T-helper 1 cell (primary cell): ENCODE measurements at regions not wholly inside any gene's neighbourhood (a gene's known extent, or its start where the extent isn't known, plus 50 kb on each side); places are given as distances from the start of the nearest gene placed in this dataset.
A peak's percentile ranks its signal among the peaks of the same experiment; 100 is the strongest.
"Not testable (repeated sequence)": the region's sequence is repeated elsewhere in the genome, so short reads cannot be mapped to it uniquely, and the experiment has no call there.

ENCODE experiments used
- DNase-seq, 5 donors: peaks; one replicate each; pipeline ENCODE4 v3.0.0-alpha.2; 2012 to 2020

DNA sequence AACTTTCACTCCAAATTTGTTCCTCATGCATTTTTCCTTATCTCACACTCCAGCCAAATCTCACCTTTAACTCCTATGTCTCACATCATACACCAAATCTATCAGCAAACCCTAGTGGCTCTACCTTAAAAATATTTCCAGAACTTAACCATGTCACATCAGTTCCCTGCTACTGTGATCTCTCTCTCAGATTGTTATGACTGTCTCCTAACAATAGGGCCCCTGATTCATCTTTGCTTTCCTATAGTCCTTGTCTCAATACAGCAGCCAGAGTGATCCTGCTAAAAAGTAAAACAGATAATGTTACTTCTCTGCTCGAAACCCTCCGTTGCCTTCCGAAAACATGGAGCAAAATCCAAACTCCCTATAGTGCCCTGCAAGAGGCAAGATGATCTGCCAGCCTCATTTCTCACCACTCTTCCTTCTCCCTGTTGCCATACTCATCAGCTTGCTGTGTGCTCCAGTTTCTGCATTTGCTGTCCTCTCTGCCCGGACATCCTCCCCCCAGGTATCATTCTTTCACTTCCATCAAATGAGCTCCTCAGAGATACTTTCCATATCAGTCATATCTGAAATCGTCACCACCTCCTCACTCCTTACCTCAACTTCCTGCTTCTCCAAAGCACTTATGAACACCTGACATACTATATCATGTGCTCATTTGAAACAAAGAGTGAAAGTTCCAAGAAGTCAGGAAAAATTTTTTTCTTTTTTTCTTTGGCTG is 293.4 kb upstream of the NR3C2 start:
- DNase-seq, result peak in 1 of 5 donors; percentile 38

DNA sequence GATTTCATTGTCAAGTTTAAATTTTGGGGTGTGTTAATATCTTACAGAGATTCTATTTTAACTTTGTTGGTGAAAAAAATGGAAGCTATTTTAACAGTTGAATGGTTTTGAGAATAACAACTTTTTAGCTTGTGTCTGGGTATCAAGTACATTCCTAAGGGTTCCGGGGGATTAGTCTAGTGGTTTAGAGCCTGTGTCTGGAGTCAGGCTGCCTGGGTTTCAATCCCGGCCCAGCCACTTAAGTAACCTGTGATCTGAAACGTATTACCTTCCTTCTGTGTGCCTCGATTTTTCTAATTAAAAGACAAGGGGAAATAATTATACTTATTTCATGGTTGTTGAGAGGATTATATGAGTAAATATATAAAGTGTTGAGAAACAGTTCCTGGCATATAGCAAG is 288.6 kb upstream of the NR3C2 start:
- no peak for DNase-seq

DNA sequence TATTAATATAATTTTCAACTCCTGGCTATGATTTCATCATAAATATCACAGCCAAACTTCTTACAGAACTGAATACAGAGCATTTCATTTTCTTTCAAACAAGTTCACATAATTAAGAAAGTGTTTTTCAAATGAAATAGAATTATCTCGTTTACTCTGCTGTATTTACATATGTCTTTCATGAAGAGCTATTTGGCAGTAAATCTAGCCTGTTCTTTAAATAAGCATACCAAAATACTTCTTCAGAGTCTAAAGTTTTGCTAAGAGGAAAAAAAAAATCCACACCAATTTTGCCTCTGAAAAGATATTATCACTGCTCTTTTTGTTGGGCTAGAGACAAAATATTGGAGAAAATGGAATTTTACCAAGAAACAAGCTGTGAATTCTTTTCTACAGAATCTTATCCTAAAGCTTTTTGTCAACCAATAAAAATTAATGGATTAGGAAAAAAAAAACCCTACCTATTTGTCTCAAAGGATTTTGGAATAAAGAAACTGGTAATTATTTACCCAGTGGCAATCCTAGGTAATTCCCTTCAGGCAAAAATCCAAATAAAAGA is 287.9 kb upstream of the NR3C2 start:
- no peak for DNase-seq

DNA sequence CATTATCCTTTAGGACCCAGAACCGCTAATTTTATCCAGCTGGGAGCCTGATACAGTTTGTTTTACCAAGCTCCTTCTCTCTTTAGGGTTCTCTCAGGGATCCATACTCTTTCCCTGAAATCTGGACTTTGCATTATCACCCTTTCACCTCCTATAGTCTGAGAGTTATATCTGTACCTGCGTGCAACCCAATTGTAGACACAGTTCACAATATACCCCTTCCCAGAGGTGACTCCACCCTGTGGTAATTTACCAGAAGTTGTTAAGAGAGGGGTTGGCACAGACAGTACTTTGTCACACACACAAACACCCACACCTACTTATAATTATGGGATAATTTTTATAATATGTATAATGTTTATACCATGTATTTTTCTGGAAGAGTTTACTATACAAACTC is 275.8 kb upstream of the NR3C2 start:
- DNase-seq, result no peak

DNA sequence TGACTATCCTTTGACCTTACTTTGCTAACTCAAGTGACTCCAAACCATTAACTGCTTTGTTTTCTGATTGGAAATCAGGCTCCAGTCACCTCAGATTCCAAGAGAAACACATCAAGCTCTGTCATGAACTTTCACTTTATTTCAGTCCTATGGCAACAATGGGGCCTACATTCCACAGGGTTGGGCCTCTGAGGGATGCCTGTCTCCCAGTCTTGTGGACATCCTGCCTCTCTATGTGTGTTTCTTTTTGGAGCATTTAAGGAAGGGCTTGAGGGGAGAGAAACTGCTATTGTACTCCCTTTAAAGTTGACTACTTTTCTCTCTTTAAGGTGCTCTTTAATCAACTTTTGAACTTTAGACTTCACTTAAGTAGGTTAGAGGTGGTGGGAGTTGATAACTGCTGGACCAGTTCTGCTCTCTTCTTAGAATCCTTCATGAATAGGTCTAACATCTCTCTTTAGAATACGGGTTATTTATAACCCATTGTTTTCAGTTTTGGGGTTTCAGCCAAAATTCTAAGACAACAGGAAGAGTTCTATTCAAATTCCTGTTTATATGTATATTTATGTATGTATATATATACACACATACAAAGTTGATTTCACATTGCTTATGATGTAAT is 274.3 kb upstream of the NR3C2 start:
- no peak for DNase-seq

DNA sequence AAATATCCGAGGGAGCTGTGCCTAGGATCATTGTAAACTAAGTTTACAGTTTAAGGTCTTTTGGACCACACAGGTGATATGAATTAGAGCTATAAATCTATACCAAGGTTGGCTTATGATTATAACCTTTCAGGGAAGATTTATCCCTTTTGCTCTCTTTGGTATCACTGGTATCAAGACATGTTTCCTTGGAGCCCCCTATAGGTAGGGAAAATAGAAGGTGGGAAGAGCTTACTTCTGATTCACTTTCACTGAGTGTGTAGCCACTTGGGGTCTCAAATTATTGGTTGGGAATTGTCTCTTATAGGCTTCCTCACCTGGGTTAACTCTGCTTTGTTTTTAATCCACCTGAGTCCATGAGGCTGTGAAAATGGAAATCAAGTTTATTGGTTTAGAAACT is 262.1 kb upstream of the NR3C2 start:
- DNase-seq, result no peak

DNA sequence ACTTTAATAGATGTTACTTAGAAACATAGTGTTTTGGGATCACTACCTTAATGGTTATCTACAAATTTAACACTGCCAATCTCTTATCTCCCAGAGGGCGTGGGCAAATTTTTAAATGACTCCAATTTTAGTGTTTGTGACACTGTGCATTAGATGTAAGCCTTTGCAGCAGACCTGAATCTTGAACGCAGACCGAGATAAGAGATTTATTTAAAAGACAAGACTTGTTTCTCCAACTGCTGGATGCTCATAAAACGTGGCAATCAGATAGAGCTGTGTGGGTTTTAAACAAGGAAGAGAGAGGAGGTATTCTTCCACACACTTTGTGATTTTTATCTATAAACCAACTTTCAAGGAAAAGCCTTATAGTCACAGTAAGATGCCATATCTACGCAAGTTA is 252.5 kb upstream of the NR3C2 start:
- no peak for DNase-seq

DNA sequence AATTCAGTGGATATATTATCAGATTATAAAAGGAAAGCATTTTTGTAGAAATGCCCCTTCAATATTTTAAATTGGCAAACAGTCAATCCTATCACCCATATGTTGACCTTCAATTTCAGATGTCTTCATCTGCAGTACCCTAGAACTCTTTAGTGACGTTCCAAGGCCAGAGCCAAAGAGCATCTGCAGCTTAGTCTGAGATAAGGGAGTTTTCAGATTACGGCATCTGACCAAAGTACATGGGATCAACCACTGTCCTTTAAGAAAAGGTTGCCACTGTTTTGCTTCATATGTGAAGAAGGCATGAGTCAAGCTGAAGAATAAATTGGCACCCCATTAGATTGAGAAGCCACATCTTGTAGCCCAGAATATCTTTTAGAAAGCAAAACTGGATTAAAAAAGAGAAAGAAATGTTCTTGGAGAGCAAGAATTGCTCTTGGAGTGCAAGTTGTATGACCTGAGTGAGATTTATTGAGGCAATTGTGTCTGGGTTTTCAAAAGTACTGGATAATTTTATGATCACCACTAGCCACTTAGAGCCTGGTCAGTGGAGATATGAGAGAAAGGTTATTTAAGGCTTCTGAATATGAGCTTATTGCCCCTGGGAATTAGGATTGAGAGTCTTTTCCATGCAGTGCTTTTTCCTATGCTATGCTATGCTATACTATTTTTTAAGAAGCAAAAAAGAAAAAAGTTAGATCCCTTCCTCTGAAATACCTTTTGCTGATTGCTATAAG is 251.9 kb upstream of the NR3C2 start:
- DNase-seq, result no peak

DNA sequence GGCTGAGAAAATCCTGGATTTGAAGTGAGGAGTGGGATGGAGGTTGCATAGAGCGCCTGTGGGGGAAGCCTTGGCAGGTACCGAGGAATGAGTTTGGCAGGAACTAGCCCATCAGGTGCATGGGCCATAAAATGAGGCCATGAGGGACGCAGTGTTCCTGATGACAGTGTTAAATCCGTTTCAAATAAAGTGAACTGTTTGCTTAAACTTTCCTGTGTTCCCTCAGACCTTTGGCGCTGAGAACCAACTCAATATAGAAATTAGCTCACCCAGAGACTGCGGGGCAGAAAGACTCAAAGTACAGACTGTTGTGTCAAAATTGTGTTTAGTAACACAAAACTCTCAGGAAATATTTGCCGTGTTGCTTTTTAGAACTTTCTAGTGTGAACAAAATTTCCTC is 250.0 kb upstream of the NR3C2 start:
- DNase-seq, result no peak

DNA sequence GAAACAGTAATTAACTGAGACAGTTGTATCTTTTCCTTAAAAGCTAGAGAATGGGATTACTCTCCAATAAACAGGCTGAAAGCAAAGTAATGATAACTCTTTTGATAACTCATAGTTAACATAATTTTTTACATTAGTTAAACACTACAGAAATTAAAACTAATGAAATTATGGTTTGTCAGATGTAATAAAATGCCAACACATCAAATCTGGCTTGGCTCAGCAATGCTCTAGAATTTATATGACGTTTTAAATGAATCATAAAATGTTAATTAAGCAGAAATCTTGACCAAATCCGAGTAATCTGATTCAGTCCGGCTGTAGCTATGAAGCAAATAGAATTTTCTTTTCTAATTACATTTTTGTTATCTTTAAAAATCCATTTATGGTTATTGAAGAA is 244.2 kb upstream of the NR3C2 start:
- DNase-seq, result no peak

DNA sequence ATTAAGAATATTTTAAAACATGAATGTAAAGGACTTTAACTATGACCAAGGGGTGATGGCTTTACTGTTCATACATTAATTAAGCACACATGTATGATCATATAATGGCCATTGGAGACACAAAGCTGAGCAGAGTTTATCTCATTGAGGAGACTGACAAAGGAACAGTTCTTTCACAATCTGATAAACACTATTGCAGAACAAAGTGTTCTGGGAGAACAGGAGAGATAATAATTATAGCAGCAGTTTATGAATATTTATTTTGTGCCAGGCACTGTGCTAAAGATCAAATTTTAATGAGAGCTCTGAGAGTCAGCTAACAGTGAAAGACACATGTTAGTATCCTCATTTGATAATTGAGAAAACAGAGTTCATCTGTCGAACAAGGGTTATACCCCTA is 242.4 kb upstream of the NR3C2 start:
- no peak for DNase-seq

DNA sequence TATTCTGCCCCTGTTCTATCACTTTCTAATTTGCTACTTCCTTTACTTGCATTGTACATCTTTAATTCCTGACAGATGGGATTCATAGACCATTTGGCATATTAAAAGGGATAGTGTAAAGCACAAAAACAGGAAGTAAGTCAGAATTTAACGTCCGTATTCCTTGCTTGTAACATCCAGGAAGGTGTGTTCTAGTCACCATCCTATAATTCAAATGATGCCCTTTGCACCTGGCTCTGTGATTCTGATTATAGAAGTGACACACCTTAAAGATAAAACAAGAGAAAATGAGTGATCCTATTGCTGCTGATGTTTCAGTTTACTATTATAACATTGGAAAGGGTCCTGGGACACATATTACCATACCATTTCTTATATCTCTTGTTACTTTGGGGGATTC is 238.7 kb upstream of the NR3C2 start:
- DNase-seq, result no peak

DNA sequence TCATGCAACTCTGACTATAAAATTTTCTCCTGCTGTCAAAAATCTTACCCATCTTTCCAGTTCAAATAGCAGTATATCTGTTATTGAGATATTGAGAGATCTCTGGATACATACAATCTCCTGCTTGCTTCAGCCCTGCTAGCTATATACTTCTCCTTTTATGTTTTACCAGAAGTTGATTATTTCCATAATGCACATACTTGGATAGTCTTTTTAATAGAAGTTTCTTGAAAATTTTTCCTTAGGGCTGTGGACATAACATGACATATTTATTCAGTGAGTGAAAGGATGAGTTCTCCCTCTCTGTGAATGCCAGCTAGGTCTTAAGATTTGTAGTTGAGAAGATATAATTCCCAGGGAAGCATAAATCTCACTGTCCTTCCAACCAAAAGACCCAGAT is 234.1 kb upstream of the NR3C2 start:
- DNase-seq, result no peak

DNA sequence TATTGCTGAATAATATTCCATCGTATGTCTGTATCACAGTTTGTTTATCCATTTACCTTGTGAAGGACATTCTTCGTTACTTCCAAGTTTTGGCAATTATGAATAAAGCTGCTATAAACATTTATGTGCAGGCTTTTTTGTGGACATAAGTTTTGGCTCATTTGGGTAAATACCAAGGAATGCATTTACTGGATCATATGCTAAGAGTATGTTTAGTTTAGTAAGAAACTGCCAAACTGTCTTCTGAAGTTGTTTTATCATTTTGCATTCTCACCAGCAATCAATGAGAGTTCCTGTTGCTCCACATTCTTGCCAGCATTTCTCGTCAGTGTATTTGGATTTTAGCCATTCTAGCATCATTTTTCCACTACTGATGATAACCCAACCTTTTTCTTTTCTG is 232.7 kb upstream of the NR3C2 start:
- DNase-seq, result no peak

DNA sequence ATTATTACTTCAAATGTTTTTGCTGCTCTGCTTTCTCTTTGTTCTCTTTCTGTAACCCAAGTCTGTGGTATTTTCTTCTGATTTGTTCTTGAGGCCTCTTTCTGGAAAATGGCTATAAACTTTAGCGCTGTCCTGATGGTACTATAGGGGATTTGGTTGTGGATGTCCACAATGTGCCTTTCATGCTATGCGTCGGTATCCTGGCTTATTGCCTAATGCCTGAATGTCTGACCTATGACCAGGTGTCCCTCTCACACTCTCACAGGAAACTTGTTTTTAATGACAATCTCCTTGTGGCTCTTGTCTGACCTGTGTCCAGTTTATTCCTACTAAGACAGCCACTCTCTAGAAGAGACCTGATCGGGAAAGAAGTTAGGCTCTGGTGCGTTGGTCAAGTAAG is 222.4 kb upstream of the NR3C2 start:
- no peak for DNase-seq

DNA sequence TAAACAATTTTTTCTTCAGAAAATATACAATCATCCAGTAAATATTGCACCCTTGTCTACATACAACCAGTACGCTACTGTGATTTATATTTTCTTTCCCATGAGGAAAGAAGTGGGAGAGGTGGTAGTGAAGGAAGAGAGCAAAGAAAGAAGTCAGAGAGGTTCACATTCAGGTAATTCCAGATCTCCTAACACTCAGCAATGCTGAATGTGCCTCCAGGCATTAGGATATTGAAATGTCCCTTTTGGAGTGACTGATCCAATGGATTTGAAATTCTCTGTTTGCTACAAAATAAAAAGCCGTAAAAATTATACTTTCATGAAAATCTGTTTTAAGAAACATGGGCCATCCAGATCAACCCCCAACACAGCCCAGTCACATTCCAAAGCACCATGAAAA is 211.9 kb upstream of the NR3C2 start:
- DNase-seq, result no peak

DNA sequence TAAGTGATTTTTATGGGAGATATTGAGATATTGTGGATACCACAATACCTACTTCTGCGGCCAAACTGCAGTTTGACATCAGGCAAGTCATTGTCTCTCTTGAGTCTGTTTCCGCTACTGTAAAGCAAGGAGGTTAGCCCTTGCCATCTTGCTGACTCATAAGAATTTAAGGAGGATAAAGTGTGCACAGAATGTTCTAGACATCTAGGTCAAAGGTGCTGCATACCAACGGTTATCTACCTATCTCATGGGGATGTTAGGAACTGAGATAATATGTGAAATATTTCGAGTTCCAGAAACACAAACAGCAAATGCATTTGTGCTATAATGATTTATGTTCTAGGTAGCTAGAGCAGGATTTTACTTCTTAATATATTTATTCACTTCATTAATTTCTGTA is 211.5 kb upstream of the NR3C2 start:
- DNase-seq, result no peak

DNA sequence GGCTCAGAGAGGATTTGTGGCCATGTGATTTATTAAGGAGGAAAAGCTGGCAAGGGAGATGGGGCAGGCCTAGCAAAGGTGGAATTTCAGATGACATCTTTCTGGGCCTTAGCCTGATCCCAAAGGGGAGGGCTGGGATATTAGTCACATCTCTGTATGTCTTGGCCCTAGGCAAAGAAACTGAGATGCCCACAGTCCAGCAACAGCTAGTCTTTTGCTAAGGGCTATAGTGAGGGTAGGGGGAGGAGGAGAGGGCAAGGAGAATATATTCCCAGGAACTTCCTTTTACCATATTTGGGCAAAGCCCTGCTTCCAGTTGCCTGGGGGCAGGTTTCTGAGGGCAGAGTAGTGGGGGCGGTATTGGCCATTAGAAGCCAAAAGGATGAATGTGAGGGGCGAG is 209.8 kb upstream of the NR3C2 start:
- DNase-seq, result no peak

DNA sequence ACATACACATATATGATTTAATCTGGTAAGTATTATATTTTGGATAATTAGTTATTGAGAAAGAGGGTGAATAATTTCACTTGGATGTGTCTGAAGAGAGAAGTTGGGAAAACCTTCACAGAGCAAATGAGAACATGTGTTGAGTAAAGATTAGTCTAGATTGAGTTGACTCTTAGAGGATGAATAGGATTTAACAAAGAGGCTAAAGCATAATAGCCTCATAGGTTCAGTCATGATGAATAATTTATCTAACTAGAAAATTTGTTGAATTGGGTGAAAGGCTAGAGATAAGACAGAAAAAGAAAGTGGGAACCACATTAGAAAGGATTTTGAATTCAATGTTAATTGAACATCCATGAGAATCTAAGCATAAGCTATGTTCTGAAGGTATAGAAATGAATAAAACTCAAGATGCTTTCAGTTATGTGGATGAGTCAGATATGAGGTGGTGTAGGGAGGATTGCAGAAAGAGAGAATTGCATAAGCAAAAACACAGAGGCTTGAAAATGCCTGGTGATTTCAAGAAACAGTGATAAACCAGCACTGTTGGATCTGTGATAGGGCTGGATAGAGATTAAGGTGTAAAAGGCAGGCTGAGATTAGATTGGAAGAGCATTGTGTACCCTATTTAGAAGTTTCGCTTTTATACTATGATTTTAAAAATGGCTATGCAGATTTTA is 207.6 kb upstream of the NR3C2 start:
- peak in 1 of 5 donors; percentile 4 for DNase-seq

DNA sequence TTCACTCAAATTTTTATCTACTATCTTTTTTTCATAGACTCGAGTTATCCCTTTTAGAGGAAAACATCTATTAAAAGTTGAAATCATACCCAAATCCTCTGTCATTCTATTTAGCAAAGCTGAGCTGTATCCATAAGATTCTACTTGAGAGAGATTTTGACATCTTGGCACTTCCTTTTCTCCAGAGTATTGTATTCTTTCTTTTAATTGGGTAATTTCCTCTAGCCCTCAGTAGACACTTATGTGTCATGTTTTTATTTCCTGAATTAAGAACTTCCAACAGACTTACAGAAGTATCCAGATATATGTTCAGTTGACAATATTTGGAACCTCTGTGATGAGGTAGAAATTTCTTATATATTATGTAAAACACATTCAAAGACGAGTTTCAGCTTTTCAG is 201.6 kb upstream of the NR3C2 start:
- no peak for DNase-seq

DNA sequence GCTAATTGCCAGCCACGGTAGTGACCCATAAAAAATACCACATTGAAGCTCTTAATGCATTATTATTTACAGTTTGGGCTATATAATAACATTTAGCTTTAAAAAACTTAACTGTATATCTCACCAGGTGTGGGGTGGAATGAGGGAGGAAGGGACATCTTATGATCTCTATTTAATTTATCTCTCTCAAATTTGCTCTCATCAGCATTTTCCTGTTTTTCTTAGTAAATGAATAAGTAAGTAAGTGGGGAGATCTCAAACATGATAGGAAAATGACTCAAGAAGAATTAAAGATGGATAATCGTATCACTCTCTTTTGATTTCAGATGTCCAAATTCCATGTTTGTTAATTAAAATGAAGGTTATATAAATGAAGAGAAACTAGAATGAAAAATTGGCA is 200.7 kb upstream of the NR3C2 start:
- DNase-seq, result no peak

DNA sequence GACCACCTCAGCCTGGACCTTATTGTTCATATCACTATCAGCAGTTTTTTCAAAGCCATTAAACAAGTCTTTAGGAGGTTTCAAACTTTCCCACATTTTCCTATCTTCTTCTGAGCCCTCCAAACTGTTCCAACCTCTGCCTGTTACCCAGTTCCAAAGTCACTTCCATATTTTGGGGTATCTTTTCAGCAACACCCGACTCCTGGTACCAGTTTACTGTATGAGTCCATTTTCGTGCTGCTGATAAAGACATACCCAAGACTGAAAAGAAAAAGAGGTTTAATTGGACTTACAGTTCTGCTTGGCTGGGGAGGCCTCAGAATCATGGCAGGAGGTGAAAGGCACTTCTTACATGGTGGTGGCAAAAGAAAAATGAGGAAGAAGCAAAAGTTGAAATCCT is 195.9 kb upstream of the NR3C2 start:
- not testable (repeated sequence) for DNase-seq

DNA sequence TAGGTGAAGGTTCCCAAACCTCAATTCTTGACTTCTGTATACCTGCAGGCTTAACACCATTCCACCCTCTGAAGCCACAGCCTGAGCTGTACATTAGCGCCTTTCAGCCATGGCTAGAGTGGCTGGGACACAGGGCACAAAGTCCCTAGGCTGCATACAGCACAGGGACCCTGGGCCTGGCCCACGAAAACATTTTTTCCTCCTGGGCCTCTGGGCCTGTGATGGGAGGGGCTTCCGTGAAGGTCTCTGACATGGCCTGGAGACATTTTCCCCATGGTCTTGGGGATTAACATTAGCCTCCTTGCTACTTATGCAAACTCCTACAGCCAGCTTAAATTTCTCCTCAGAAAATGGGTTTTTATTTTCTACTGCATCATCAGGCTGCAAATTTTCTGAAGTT is 195.2 kb upstream of the NR3C2 start:
- not testable (repeated sequence) for DNase-seq
